Stimulated activated CD8-positive, alpha-beta memory T cell treated with anti-CD3 and anti-CD28 coated beads, Interleukin-12 subunit alpha, Interleukin-12 subunit beta, amount 100 ng/mL, for 24 hours (primary cell): ENCODE measurements at regions not wholly inside any gene's neighbourhood (a gene's known extent, or its start where the extent isn't known, plus 50 kb on each side); places are given as distances from the start of the nearest gene placed in this dataset.
"Not testable (repeated sequence)": the region's sequence is repeated elsewhere in the genome, so short reads cannot be mapped to it uniquely, and the experiment has no call there.

Source experiments
- DNase-seq: peaks from one replicate; pipeline ENCODE4 v3.0.0-alpha.2; 2020; ENCODE audit errors: extremely low read depth

GRCh38 chr3:66931291-66931690 is 66.8 kb upstream of the KBTBD8 start:
- DNase-seq: no peak

DNA sequence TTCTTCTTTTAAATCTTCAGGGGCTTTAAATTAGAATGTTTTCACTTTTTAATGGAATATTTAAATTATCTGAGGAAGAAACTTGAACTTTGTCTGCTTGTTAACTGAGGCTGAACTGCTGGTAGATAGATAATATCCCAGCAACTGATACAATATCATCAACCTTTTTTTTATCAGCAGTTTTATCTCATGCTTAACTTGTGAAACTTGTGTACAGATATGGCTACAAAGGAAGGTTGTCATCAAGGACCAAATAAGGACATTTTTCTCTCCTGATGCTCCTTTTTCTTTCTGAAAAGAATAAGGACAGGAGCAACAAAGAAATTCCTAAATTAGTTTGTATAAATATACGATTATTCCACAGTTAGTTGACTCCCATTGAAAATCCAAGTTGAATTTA is 66.4 kb upstream of the KBTBD8 start:
- DNase-seq: no peak

- DNase-seq: no peak
Measured at GRCh38 chr3:66933233-66933632, 64.9 kb upstream of the KBTBD8 start.

DNA sequence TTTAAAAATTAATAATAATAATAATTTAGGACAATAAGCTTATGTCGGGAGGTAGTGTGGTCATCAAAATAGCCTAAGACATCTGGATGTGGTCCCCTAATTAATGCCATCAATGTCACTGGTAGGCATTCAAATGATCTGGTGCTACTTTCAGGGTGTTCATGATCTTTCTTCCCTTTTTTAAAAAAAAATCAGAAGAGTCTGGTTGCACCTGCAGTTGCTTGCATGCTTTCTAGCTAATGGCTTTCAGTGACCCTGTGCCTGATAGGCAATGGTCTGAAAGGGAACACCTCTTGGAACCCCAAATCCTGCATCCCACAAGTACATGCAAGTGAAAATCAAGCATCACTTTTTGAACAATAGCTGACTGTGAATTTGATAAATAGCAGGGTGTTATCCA is 64.1 kb upstream of the KBTBD8 start:
- DNase-seq: no peak

DNA sequence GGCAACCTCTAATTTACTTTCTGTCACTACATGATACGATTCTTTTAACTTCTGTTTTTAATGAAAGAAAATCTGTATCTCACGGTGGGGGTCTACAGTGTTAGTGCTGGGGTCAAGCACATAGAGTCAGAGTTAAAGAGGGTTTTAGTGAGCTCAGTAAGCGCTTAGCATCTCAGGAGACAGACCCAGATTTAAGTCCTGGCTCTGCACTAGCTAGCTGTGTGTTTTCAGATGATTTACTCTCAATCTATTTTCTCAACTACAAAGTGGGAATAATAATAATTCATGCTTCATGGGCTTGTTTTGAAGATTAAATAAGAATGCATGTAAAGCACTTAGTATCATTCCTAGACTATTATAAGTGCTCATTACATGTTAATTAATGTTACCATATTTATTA is 63.4 kb upstream of the KBTBD8 start:
- no peak for DNase-seq

DNA sequence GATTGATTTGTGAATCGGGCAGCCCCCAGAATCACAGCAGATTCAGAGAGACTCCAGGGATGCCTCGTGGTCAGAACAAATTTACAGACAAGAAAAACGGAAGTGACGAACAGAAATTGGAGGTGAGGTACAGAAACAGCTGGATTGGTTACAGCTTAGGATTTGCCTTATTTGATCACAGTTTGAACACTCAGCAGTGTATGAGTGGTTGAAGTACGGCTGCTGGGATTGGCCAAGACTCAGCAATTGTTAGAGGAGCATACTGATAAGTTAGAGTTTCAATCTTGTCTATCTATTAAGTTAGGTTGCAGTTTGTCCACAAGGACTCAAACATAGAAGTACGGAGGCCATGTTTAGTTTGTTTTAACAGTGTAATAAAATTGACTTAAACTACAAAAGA is 61.1 kb upstream of the KBTBD8 start:
- not testable (repeated sequence) for DNase-seq

- no peak for DNase-seq
Measured at GRCh38 chr3:66938338-66938963, 59.7 kb upstream of the KBTBD8 start.

DNA sequence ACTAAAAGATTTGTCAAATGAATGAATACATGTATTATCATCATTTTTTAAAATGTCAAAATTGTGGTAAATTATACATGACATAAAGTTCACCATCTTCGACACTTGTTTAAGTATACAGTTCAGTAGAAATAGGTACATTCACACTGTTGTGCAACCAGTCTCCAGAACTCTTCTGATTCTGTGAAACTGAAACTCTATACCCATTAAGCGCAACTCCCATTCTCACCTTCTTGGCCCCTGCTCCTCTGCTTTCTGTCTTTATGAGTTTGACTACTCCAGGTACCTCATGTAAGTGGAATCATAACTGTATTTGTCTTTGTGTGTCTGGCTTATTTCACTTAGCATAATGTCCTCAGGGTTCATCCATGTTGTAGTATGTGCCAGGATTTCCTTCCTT is 50.1 kb upstream of the KBTBD8 start:
- no peak for DNase-seq
